Trophoblast cell (in vitro differentiated cells and primary cell): ENCODE measurements at regions not wholly inside any gene's neighbourhood (a gene's known extent, or its start where the extent isn't known, plus 50 kb on each side); places are given as distances from the start of the nearest gene placed in this dataset.
"Not testable (repeated sequence)": the region's sequence is repeated elsewhere in the genome, so short reads cannot be mapped to it uniquely, and the experiment has no call there.

ENCODE experiments used
- DNase-seq, 2 donors: peaks; one replicate each; pipeline ENCODE4 v3.0.0-alpha.2; 2016
- H2AFZ ChIP-seq: 2 replicates; pipeline ENCODE4 v1.6.1; 2013; ENCODE audit warnings: low read length, moderate library complexity, mild to moderate bottlenecking; ENCODE audit not compliant: insufficient read depth, poor library complexity
- H2AK5ac ChIP-seq: 2 replicates; pipeline ENCODE4 v1.6.1; 2013; ENCODE audit warnings: mild to moderate bottlenecking, low read length
- H2BK120ac ChIP-seq: 2 replicates; pipeline ENCODE4 v1.6.1; 2013; ENCODE audit warnings: low read length, mild to moderate bottlenecking, moderate library complexity; ENCODE audit not compliant: insufficient read depth, poor library complexity
- H2BK12ac ChIP-seq: 2 replicates; pipeline ENCODE4 v1.6.1; 2013; ENCODE audit warnings: mild to moderate bottlenecking, low read length, moderate library complexity
- H2BK5ac ChIP-seq: 2 replicates; pipeline ENCODE4 v1.6.1; 2013; ENCODE audit warnings: low read length, low read depth, moderate library complexity, mild to moderate bottlenecking; ENCODE audit not compliant: poor library complexity
- H3K14ac ChIP-seq: 2 replicates; pipeline ENCODE4 v1.6.1; 2013; ENCODE audit warnings: mild to moderate bottlenecking, low read length
- H3K18ac ChIP-seq: 2 replicates; pipeline ENCODE4 v1.6.1; 2013; ENCODE audit warnings: mild to moderate bottlenecking, low read length
- H3K23ac ChIP-seq: 2 replicates; pipeline ENCODE4 v1.6.1; 2013; ENCODE audit warnings: low read length
- H3K27ac ChIP-seq: 2 replicates; pipeline ENCODE4 v1.5.1; 2013; ENCODE audit warnings: low read depth, mild to moderate bottlenecking, inconsistent platforms, low read length, moderate library complexity
- H3K27me3 ChIP-seq: 2 replicates; pipeline ENCODE4 v1.6.1; 2013; ENCODE audit warnings: inconsistent platforms, mild to moderate bottlenecking, low read length, moderate library complexity; ENCODE audit not compliant: insufficient read depth
- H3K36me3 ChIP-seq, 2 experiments: 1 replicate in 1 of 2; 2 replicates in 1 of 2; pipeline ENCODE4 v1.6.1; 2013; ENCODE audit warnings: low read length in 2 of 2, mild to moderate bottlenecking in 2 of 2, moderate library complexity in 1 of 2; ENCODE audit not compliant: insufficient read depth in 2 of 2, control insufficient read depth in 1 of 2
- H3K4ac ChIP-seq: 2 replicates; pipeline ENCODE4 v1.6.1; 2013; ENCODE audit warnings: low read depth, mild to moderate bottlenecking, low read length, moderate library complexity
- H3K4me1 ChIP-seq, 2 experiments: 1 replicate in 1 of 2; 2 replicates in 1 of 2; pipeline ENCODE4 v1.6.1; 2013; ENCODE audit warnings: low read length in 2 of 2, mild to moderate bottlenecking in 2 of 2, moderate library complexity in 1 of 2; ENCODE audit not compliant: insufficient read depth in 2 of 2, control insufficient read depth in 1 of 2
- H3K4me2 ChIP-seq: 2 replicates; pipeline ENCODE4 v1.6.1; 2013; ENCODE audit warnings: inconsistent platforms, mild to moderate bottlenecking, low read length, moderate library complexity
- H3K4me3 ChIP-seq: 2 replicates; pipeline ENCODE4 v1.5.1; 2013; ENCODE audit warnings: mild to moderate bottlenecking, low read depth, low read length, inconsistent platforms
- H3K79me1 ChIP-seq: one replicate; pipeline ENCODE4 v1.6.1; 2013; ENCODE audit warnings: low read length
- H3K79me2 ChIP-seq: 2 replicates; pipeline ENCODE4 v1.6.1; 2013; ENCODE audit warnings: low read length, mild to moderate bottlenecking; ENCODE audit not compliant: control insufficient read depth, insufficient read depth, poor library complexity
- H3K9ac ChIP-seq: 2 replicates; pipeline ENCODE4 v1.6.1; 2013; ENCODE audit warnings: mild to moderate bottlenecking, low read length
- H3K9me3 ChIP-seq: 2 replicates; pipeline ENCODE4 v1.6.1; 2013; ENCODE audit warnings: low read depth, mild to moderate bottlenecking, control low read depth, inconsistent platforms, low read length; ENCODE audit not compliant: insufficient read depth
- H4K12ac ChIP-seq: 2 replicates; pipeline ENCODE4 v1.6.1; 2013; ENCODE audit warnings: low read depth, mild to moderate bottlenecking, low read length, moderate library complexity
- H4K8ac ChIP-seq: 2 replicates; pipeline ENCODE4 v1.6.1; 2013; ENCODE audit warnings: low read depth, mild to moderate bottlenecking, low read length, moderate library complexity
- H4K91ac ChIP-seq: one replicate; pipeline ENCODE4 v1.6.1; 2013; ENCODE audit warnings: low read depth, mild to moderate bottlenecking, low read length, moderate library complexity
- WGBS: extraction: QIAGEN DNeasy Blood & Tissue Kit; methylation state at CpG from one replicate; pipeline ENCODE4 v1.1.7; 2013; ENCODE audit warnings: missing lambda C conversion rate; ENCODE audit not compliant: insufficient read length, insufficient coverage; ENCODE audit errors: extremely low coverage; 5-methylcytosine and 5-hydroxymethylcytosine counted together

DNA sequence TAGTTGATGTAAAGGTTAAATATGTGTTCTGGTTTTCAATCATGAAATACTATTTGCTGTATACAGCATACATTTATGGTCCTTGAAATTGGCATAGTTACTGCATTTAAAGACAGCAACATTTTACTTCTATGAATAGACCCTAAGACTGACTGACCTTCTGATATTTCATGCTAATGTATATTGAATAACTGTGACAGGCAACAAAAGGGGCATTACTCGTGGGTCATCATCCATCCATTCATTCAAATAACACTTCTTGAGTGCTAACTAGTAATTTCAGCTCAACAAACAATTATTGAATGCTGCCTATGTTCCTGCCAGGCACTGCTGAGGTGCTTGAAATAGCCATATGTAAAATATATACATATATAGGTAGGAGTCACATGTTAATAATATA is 92.8 kb upstream of the ADAMTS3 start:
- H3K18ac ChIP-seq = no peak overlapping the region

DNA sequence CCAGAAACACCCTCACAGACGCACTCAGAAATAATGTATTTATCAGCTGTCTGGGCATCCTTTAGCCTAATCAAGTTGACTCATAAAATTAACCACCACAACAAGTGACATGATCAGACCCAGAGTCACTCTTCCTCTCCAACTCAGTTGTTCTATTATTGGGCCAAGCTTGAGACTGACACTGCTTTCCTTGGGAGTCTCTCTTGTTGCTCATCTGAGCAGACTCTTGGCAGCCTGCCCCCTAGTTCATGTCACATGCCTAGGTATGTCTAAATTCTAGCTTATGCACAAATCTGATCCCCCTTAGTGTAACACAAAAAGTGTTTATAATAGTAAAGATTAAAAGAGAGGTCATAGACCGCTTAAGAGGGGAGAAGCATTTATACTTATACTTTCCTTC is 72.6 kb upstream of the ADAMTS3 start:
- Histone ChIP-seq H3K27me3 (no peaks in the 10 kb centered on the region), H3K27ac (no peak overlapping the region), H3K79me2 (no peaks in the 10 kb centered on the region), H4K91ac (no peak overlapping the region), H4K12ac (no peak overlapping the region), H3K36me3 (peaks cover 0 to under 1% of the 10 kb centered on the region in 2 experiments), H2BK120ac (no peak overlapping the region), H3K23ac (no peak overlapping the region), H3K14ac (no peak overlapping the region), H3K18ac (no peak overlapping the region), H3K79me1 (no peaks in the 10 kb centered on the region), H3K4me1 (no peaks in the 10 kb centered on the region), H3K9ac (no peak overlapping the region), H3K4me2 (no peak overlapping the region), H3K4me3 (no peak overlapping the region), H2AK5ac (no peak overlapping the region), H4K8ac (no peak overlapping the region), H3K4ac (no peak overlapping the region), H2BK5ac (no peak overlapping the region), H3K9me3 (peaks cover 7% of the 10 kb centered on the region), H2BK12ac (no peak overlapping the region), H2AFZ (no peak overlapping the region)
- DNase-seq = no peak
- WGBS = no CpG with 5 or more reads among the region's 2 CpGs

More for the DNA sequence above, 92.8 kb upstream of the ADAMTS3 start:
- no peak overlapping the region for H2BK5ac ChIP-seq
- H3K79me2 ChIP-seq = no peaks in the 10 kb centered on the region
- H3K4me2 ChIP-seq = no peak overlapping the region
- no peak overlapping the region for H4K91ac ChIP-seq
- H3K4ac ChIP-seq = no peak overlapping the region
- no peak overlapping the region for H3K4me3 ChIP-seq
- H3K9me3 ChIP-seq = no peaks in the 10 kb centered on the region
- H3K36me3 ChIP-seq = no peaks in the 10 kb centered on the region
- no peak overlapping the region for H2BK120ac ChIP-seq
- DNase-seq = no peak
- no peak overlapping the region for H3K23ac ChIP-seq
- H4K12ac ChIP-seq = no peak overlapping the region
- H3K27me3 ChIP-seq = no peaks in the 10 kb centered on the region
- no peak overlapping the region for H3K14ac ChIP-seq
- no peak overlapping the region for H2AFZ ChIP-seq
- no peaks in the 10 kb centered on the region for H3K79me1 ChIP-seq
- H2BK12ac ChIP-seq = no peak overlapping the region
- no peak overlapping the region for H4K8ac ChIP-seq
- no peak overlapping the region for H2AK5ac ChIP-seq
- H3K27ac ChIP-seq = no peak overlapping the region
- H3K4me1 ChIP-seq = no peaks in the 10 kb centered on the region
- no peak overlapping the region for H3K9ac ChIP-seq
- no CpG with 5 or more reads among the region's 1 CpG for WGBS

DNA sequence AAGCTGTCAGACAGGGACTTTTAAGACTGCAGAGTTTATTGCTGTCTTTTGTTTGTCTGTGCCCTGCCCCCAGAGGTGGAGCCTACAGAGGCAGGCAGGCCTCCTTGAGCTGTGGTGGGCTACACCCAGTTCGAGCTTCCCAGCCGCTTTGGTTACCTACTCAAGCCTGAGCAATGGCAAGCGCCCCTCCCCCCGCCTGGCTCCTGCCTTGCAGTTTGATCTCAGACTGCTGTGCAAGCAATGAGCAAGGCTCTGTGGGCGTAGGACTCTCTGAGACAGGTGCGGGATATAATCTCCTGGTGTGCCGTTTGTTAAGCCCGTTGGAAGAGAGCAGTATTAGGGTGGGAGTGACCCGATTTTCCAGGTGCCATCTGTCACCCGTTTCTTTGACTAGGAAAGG is 67.8 kb upstream of the ADAMTS3 start:
- not testable (repeated sequence) for H3K9ac ChIP-seq, H3K23ac ChIP-seq, H3K27me3 ChIP-seq, H3K27ac ChIP-seq, H3K4me1 ChIP-seq, H3K4me3 ChIP-seq, H3K18ac ChIP-seq, H3K4ac ChIP-seq, H2BK5ac ChIP-seq, H4K91ac ChIP-seq, H4K8ac ChIP-seq, H2AK5ac ChIP-seq, H2BK120ac ChIP-seq, H3K4me2 ChIP-seq, H3K36me3 ChIP-seq, H2BK12ac ChIP-seq, H4K12ac ChIP-seq, DNase-seq, H3K79me1 ChIP-seq, H3K14ac ChIP-seq, H3K79me2 ChIP-seq, H2AFZ ChIP-seq
- WGBS = no CpG with 5 or more reads among the region's 10 CpGs
- H3K9me3 ChIP-seq = peaks cover 12% of the 10 kb centered on the region

DNA sequence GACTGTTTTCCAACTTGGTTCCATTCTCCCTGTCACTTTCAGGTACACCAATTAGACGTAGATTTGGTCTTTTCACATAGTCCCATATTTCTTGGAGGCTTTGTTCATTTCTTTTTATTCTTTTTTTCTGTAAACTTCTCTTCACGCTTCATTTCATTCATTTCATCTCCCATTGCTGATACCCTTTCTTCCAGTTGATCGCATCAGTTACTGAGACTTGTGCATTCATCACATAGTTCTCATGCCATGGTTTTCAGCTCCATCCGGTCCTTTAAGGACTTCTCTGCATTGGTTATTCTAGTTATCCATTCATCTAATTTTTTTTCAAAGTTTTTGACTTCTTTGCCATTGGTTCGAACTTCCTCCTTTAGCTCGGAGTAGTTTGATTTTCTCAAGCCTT is 66.9 kb upstream of the ADAMTS3 start:
- H3K36me3 ChIP-seq, H3K14ac ChIP-seq, H3K4ac ChIP-seq, H2AFZ ChIP-seq, H3K79me1 ChIP-seq, H3K27me3 ChIP-seq, H4K91ac ChIP-seq, H3K4me3 ChIP-seq, H3K23ac ChIP-seq, H4K12ac ChIP-seq, H3K9ac ChIP-seq, H3K18ac ChIP-seq, DNase-seq, H2BK12ac ChIP-seq, H3K4me1 ChIP-seq, H3K4me2 ChIP-seq, H4K8ac ChIP-seq, H2BK120ac ChIP-seq, H2BK5ac ChIP-seq, H3K79me2 ChIP-seq, H3K27ac ChIP-seq, H2AK5ac ChIP-seq: not testable (repeated sequence)
- peaks cover 12% of the 10 kb centered on the region for H3K9me3 ChIP-seq
- WGBS = no CpG with 5 or more reads among the region's 6 CpGs
